ENCODE measurements at regions not wholly inside any gene's neighbourhood (a gene's known extent, or its start where the extent isn't known, plus 50 kb on each side); places are given as distances from the start of the nearest gene placed in this dataset.

DNA sequence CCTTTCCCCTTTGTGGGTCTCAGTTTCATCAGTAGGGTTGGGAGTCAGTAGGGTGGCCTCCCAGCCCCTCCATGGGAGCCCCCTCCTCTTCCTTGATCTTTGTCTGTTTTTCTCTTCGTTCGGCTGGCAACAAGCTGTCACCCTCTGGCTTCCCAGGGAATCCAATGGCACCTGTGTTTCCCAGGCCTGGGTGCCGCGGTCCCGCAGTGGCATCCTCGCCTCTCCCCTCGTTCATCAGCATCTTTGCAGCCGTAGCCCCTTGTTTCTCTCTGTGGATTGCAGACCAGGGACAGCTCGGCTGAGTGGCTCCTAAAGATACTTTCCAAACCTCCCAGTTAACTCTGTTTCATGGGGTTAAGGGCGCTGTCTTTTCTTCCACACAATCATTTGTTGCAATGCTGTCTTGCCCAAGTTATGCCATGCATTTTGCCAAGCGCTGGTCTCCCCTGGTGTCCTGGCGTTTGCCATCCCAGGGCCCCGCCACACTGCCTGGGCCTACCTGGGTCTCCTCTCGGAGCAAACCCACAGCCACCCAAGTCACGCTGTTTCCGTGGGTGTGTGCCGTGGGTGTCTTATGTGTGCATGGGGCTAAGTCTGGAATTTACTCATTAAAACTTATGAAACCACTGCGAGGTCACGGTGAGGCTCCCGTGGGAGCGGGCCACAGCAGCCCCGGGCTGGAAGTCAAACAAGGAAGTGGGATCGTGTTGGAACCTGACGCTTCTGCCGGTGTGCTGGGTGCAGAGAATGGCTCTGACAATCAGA lies 189.4 kb upstream of the SHH start:
- TF ChIP-seq CTCF (conservative IDR thresholded peaks at IDR 0.05 in 1 of 2, IDR thresholded peaks at IDR 0.05 in 1 of 2; ENCODE audit: extremely low read depth in 1 of 2, insufficient read depth in 1 of 2, low read depth in 1 of 2, low read length in 2 of 2) (no peak), EZH2 (IDR thresholded peaks at IDR 0.05; ENCODE audit: borderline replicate concordance, low read length) (no peak)

Data from mammary epithelial cell (primary cell).